OCI-LY1 (cell line): ENCODE measurements at regions not wholly inside any gene's neighbourhood (a gene's known extent, or its start where the extent isn't known, plus 50 kb on each side); places are given as distances from the start of the nearest gene placed in this dataset.

Experiments used
- H2AFZ ChIP-seq: fragments of 200-600 bp; sonication (generic), shearing (Covaris generic); 2 replicates; pipeline ENCODE4 v1.6.0; 2014; ENCODE audit warnings: antibody characterized with exemption, mild to moderate bottlenecking, low read length
- H3F3A ChIP-seq: fragments of 200-600 bp; sonication (generic), shearing (Covaris generic); 2 replicates; pipeline ENCODE4 v1.6.0; 2014; ENCODE audit warnings: mild to moderate bottlenecking, antibody characterized with exemption, low read length, moderate library complexity; ENCODE audit not compliant: insufficient read depth
- H3K27ac ChIP-seq: fragments of 200-600 bp; sonication (generic); 2 replicates; pipeline ENCODE4 v1.5.1; 2014; ENCODE audit warnings: low read length, mixed run types, mild to moderate bottlenecking, low read depth; ENCODE audit not compliant: poor library complexity, severe bottlenecking
- H3K27me3 ChIP-seq: fragments of 200-600 bp; sonication (generic); 2 replicates; pipeline ENCODE4 v1.6.0; 2014; ENCODE audit warnings: antibody characterized with exemption, mild to moderate bottlenecking, low read length, moderate library complexity; ENCODE audit not compliant: insufficient read depth
- H3K36me3 ChIP-seq: fragments of 200-600 bp; sonication (generic); 2 replicates; pipeline ENCODE4 v1.6.1; 2014; ENCODE audit warnings: mild to moderate bottlenecking, antibody characterized with exemption, low read length, moderate library complexity, mixed read lengths; ENCODE audit not compliant: insufficient read depth
- H3K4me1 ChIP-seq: fragments of 200-600 bp; sonication (generic); 2 replicates; pipeline ENCODE4 v1.5.1; 2014; ENCODE audit warnings: mild to moderate bottlenecking, low read length, moderate library complexity; ENCODE audit not compliant: insufficient read depth, severe bottlenecking
- H3K4me2 ChIP-seq: fragments of 200-600 bp; sonication (generic), shearing (Covaris generic); 2 replicates; pipeline ENCODE4 v1.6.1; 2014; ENCODE audit warnings: low read length
- H3K4me3 ChIP-seq: fragments of 200-600 bp; sonication (generic); 2 replicates; pipeline ENCODE4 v1.5.1; 2014; ENCODE audit warnings: low read length, low read depth, mild to moderate bottlenecking, mixed read lengths; ENCODE audit not compliant: poor library complexity, severe bottlenecking
- H3K79me2 ChIP-seq: fragments of 200-600 bp; shearing (Covaris generic); 2 replicates; pipeline ENCODE4 v1.6.1; 2016; ENCODE audit warnings: mixed run types, low read length, mixed read lengths; ENCODE audit not compliant: insufficient read depth
- H3K9ac ChIP-seq: fragments of 200-600 bp; sonication (generic), shearing (Covaris generic); 2 replicates; pipeline ENCODE4 v1.6.1; 2014; ENCODE audit warnings: mild to moderate bottlenecking, low read length, mixed read lengths
- H3K9me2 ChIP-seq: fragments of 200-600 bp; sonication (generic), shearing (Covaris generic); 2 replicates; pipeline ENCODE4 v1.6.1; 2014; ENCODE audit warnings: low read depth, mild to moderate bottlenecking, low read length, mixed read lengths
- H3K9me3 ChIP-seq: fragments of 200-600 bp; shearing (Covaris generic); 2 replicates; pipeline ENCODE4 v1.6.1; 2014; ENCODE audit warnings: low read length, mixed read lengths
- H4K20me1 ChIP-seq: fragments of 200-600 bp; sonication (generic), shearing (Covaris generic); 2 replicates; pipeline ENCODE4 v1.6.0; 2016; ENCODE audit warnings: mild to moderate bottlenecking, low read length; ENCODE audit not compliant: insufficient read depth
- EZH2 ChIP-seq: fragments of 200-600 bp; sonication (generic), shearing (Covaris generic); IDR thresholded peaks from 2 replicates; pipeline ENCODE4 v1.8.0; 2017; ENCODE audit warnings: borderline replicate concordance, mixed run types, mild to moderate bottlenecking, antibody characterized with exemption, low read length, moderate library complexity, mixed read lengths
- TF ChIP-seq, protein P1 (sequence below): fragments of 200-600 bp; sonication (generic), shearing (Covaris generic); IDR thresholded peaks from 2 replicates; pipeline ENCODE4 v1.5.1; 2017; ENCODE audit warnings: mild to moderate bottlenecking, antibody characterized with exemption, low read length, moderate library complexity, mixed read lengths

- Histone ChIP-seq H3K9ac (no peak overlapping the region), H3K27ac (no peak overlapping the region), H3K27me3 (no peaks in the 10 kb centered on the region), H3K79me2 (no peaks in the 10 kb centered on the region), H4K20me1 (no peaks in the 10 kb centered on the region), H3K4me2 (no peak overlapping the region), H3K4me3 (no peak overlapping the region), H3K4me1 (no peaks in the 10 kb centered on the region), H3K36me3 (no peaks in the 10 kb centered on the region), H3F3A (no peaks in the 10 kb centered on the region), H3K9me3 (no peaks in the 10 kb centered on the region), H3K9me2 (no peaks in the 10 kb centered on the region), H2AFZ (no peak overlapping the region)
- TF ChIP-seq, protein P1, sequence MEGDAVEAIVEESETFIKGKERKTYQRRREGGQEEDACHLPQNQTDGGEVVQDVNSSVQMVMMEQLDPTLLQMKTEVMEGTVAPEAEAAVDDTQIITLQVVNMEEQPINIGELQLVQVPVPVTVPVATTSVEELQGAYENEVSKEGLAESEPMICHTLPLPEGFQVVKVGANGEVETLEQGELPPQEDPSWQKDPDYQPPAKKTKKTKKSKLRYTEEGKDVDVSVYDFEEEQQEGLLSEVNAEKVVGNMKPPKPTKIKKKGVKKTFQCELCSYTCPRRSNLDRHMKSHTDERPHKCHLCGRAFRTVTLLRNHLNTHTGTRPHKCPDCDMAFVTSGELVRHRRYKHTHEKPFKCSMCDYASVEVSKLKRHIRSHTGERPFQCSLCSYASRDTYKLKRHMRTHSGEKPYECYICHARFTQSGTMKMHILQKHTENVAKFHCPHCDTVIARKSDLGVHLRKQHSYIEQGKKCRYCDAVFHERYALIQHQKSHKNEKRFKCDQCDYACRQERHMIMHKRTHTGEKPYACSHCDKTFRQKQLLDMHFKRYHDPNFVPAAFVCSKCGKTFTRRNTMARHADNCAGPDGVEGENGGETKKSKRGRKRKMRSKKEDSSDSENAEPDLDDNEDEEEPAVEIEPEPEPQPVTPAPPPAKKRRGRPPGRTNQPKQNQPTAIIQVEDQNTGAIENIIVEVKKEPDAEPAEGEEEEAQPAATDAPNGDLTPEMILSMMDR = no peak
- no peak for TF ChIP-seq EZH2
Observed at GRCh38 chr1:29757866-29758780, 521.8 kb downstream of the PTPRU start.

DNA sequence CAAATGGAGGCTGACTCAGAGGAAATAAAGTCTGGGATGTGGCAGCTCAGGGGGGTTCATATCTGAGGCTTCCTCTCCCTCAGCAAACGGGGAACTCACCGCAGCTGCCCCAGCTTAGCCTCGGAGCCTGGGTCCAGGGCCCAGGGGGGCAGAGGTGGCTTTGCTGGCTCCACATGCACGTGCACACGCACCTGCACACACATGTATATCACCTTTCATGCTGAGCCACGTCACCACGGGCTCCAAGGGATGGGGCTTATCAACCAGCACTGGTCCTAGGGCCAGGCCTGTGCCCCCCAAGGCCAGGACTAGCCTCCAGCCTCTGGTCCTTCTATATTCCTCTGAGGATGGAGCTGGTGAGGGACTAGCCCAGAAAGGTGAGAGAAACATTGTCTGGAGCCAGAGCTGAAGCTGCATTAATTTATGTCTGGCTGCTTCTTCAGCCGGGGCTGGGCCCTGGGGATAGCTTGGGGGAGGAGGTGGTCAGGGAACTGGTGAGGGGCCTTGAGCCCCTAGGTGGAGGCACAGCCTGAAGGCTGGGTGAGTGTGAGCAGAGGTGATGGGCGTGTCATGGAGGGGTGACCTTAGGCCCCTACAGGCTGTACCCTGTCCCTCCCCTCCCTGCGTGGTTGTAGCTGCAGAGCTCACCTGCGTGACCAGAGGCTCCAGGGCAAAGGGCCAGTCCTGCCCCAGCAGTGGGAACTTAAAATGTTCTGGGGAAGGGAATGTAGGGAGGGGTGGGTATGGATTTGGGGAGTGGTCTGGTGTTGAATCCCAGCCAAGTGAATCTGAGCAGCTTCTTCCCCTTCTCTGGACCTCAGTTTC, 520.8 kb downstream of the PTPRU start:
- no peaks in the 10 kb centered on the region for H4K20me1 ChIP-seq
- no peaks in the 10 kb centered on the region for H3F3A ChIP-seq

GRCh38 chr1:29756498-29756897, 520.2 kb downstream of the PTPRU start:
- Histone ChIP-seq H3K4me2 (no peak overlapping the region), H3K9me3 (no peaks in the 10 kb centered on the region), H3K27ac (no peak overlapping the region), H3K36me3 (no peaks in the 10 kb centered on the region), H3F3A (no peaks in the 10 kb centered on the region), H3K79me2 (no peaks in the 10 kb centered on the region), H3K9ac (no peak overlapping the region), H3K4me1 (no peaks in the 10 kb centered on the region), H3K27me3 (no peaks in the 10 kb centered on the region), H2AFZ (no peak overlapping the region), H4K20me1 (no peaks in the 10 kb centered on the region), H3K9me2 (no peaks in the 10 kb centered on the region), H3K4me3 (no peak overlapping the region)
- no peak for TF ChIP-seq EZH2

More for the DNA sequence above, 520.8 kb downstream of the PTPRU start:
- Histone ChIP-seq H3K27ac (no peak overlapping the region), H3K9me3 (no peaks in the 10 kb centered on the region), H3K9ac (no peak overlapping the region), H3K4me2 (no peak overlapping the region), H3K27me3 (no peaks in the 10 kb centered on the region), H3K79me2 (no peaks in the 10 kb centered on the region), H2AFZ (no peak overlapping the region), H3K9me2 (no peaks in the 10 kb centered on the region), H3K4me3 (no peak overlapping the region), H3K36me3 (no peaks in the 10 kb centered on the region), H3K4me1 (no peaks in the 10 kb centered on the region)
- TF ChIP-seq, protein P1 = no peak
- TF ChIP-seq EZH2 = no peak
